ENCODE measurements at regions not wholly inside any gene's neighbourhood (a gene's known extent, or its start where the extent isn't known, plus 50 kb on each side); places are given as distances from the start of the nearest gene placed in this dataset.

DNA sequence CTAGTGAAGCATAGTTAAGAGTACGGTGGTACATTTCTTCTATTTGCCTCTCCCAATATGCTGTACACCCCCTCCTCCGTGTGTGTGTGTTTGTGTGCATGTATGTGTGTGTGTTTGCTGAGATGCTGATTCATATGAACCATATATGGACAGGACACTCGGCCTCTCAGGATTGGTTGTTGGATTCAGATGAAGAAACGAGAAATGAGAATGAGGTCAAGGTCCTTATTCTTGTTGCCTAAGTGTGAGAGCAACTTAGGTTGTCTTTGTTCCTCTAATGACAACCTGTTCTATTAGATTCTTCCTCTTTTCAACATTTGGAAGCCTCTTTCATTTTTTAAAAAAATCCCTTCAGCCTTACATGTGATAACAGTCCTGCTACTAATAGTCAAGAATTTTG is 1387.6 kb downstream of the STIM2 start:
- TF ChIP-seq, protein P1, sequence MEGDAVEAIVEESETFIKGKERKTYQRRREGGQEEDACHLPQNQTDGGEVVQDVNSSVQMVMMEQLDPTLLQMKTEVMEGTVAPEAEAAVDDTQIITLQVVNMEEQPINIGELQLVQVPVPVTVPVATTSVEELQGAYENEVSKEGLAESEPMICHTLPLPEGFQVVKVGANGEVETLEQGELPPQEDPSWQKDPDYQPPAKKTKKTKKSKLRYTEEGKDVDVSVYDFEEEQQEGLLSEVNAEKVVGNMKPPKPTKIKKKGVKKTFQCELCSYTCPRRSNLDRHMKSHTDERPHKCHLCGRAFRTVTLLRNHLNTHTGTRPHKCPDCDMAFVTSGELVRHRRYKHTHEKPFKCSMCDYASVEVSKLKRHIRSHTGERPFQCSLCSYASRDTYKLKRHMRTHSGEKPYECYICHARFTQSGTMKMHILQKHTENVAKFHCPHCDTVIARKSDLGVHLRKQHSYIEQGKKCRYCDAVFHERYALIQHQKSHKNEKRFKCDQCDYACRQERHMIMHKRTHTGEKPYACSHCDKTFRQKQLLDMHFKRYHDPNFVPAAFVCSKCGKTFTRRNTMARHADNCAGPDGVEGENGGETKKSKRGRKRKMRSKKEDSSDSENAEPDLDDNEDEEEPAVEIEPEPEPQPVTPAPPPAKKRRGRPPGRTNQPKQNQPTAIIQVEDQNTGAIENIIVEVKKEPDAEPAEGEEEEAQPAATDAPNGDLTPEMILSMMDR (IDR thresholded peaks at IDR 0.05) = no peak
- TF ChIP-seq POLR2A (IDR thresholded peaks at IDR 0.05) = no peak

Measured in heart left ventricle (tissue), 13 donors.